GM20000 (cell line): ENCODE measurements at regions not wholly inside any gene's neighbourhood (a gene's known extent, or its start where the extent isn't known, plus 50 kb on each side); places are given as distances from the start of the nearest gene placed in this dataset.

ENCODE experiments used
- DNase-seq: peaks from one replicate; pipeline ENCODE4 v3.0.0; 2012; ENCODE audit warnings: low spot score
- CTCF ChIP-seq: IDR thresholded peaks from 2 replicates; pipeline ENCODE4 v1.5.1; 2012; ENCODE audit warnings: mild to moderate bottlenecking, control low read depth; ENCODE audit errors: extremely low read depth, missing control alignments

DNA sequence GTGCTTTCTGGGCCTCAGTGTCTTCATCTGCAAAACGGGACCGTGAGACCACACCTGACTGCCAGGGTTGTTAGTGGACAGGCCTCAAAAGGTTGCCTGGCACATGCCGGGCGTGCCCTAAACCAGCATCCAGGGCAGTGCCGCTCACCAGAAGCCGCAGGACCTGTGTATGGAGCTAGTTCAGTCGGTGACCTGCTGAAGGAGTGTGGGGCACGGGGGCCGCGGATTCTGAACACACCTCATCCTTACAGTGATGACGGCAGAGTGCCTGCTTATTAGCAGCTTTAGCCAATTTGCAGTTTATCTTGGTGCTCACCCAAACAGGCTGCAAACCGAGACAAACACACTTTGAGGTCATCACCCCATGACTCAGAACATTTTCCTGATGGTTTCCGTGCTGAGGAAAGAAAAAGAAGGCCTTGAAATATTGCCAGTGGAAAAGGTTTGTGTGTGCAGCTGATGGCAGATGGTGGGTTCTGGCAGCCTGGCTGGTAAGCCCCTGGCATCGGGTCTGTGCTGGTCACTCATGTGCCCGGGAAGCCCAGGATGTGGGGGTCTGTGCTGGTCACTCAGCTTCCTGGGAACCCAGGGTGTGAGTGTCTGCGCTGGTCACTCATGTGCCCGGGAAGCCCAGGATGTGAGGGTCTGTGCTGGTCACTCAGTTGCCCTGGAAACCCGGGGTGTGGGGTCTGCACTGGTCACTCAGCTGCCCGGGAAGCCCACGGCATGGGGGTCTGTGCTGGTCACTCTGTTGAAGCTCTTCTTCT is 153.8 kb downstream of the ERMARD start:
- TF ChIP-seq CTCF: no peak
- DNase-seq: no peak

- no peak for TF ChIP-seq CTCF
- no peak for DNase-seq
Measured at GRCh38 chr6:169904051-169904922, 152.9 kb downstream of the ERMARD start.

DNA sequence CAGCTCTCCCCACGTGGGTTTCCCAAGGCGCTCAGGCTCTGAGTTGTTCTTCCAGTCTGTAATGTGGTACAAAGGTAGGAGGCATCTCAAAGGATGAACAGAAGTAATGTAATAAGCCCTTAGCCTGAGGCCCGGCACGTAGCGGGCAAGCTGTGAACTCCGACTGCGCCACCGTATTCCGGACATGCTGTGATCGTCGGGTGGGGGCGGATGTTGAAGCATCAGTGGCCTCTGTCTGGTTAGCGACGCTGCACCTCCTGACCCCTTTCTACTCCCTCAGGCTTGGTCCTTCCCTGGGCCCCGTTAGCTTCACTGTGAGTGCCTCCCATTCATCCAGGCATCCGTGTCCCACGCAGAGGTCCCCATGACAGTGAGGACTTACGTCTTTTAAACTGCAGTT is 151.7 kb downstream of the ERMARD start:
- DNase-seq: no peak
- no peak for TF ChIP-seq CTCF

DNA sequence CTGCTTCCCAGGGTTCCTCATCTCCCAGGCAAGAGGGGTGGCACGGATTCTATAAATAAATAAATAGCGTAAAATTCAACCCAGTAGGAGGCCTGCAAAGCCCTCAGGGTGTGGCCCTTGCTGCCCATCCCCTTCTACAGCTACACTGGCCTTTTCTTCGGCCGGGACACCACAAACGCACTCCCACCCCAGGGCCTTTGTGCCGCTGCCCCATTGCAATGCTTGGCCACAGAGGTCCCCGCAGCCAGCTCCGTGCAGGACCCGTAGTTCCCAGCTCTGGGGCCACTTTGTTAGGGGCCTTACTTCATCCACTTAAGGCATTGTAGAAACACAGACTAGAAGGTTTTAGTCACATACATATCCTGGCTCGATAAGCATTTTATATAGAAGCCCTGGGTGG is 151.2 kb downstream of the ERMARD start:
- DNase-seq: no peak
- no peak for TF ChIP-seq CTCF

DNA sequence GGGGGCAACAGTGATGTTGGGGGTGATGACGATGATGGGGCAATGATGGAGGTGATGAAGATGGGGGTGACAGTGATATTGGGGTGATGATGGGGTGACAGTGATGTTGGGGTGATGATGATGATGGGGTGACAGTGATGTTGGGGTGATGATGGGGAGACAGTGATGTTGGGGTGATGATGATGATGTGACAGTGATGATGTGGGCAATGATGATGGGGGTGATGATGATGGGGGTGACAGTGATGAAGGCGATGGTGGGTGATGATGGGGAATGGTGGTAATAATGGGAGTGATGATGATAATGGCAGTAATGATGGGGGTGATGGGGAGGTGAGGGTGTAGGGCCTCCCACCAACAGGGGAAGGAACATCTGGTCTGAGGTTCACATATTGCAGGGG is 150.6 kb downstream of the ERMARD start:
- TF ChIP-seq CTCF: no peak
- no peak for DNase-seq

GRCh38 chr6:169899481-169900145 is 148.2 kb downstream of the ERMARD start:
- no peak for TF ChIP-seq CTCF
- no peak for DNase-seq
